ENCODE measurements at regions not wholly inside any gene's neighbourhood (a gene's known extent, or its start where the extent isn't known, plus 50 kb on each side); places are given as distances from the start of the nearest gene placed in this dataset.

DNA sequence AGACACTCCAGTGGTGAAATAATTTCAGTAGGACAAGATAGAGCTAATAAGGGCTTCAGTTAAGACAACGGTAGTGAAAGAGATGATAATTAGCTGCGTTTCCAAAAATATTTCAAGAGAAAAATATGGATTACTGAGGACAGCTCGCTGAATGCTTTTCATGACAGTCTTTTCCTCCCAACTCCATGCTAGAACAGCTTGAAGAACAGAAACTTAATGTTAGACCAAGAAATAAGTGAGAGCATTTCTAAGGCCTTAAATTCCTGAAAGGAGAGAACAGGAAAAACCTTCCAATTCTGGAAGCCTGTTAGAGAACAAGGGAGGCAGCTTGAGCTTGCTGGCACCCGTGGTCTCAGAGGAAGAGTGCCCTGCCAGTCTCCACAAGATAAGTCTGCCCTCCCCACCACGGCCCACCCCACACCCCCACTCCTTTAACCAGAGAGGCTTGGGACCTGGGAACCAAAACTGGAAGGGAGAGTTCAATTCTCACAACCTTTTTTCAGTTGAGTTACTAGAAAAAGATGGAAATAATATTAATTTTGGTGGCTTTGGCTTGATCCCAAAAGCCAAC lies 1148.0 kb upstream of the CELF2 start:
- H3K4me3 ChIP-seq (replicated peaks in 1 of 2; ENCODE audit: low read depth in 1 of 2, low read length in 2 of 2), result no peak overlapping the region
- no peaks in the 10 kb centered on the region for H3K36me3 ChIP-seq (ENCODE audit: control insufficient read depth in 1 of 2, insufficient read depth in 2 of 2, low read length in 2 of 2)
- no peaks in the 10 kb centered on the region for H3K9me2 ChIP-seq (ENCODE audit: insufficient read depth)
- no peak overlapping the region for H2AFZ ChIP-seq (ENCODE audit: low read depth, low read length, poor library complexity, severe bottlenecking)
- no peaks in the 10 kb centered on the region for H3K79me2 ChIP-seq (ENCODE audit: insufficient read depth, low read length)
- TF ChIP-seq POLR2A (IDR thresholded peaks at IDR 0.05; ENCODE audit: borderline replicate concordance, extremely low read depth, insufficient read depth, insufficient read length), result no peak
- TF ChIP-seq, protein P1, sequence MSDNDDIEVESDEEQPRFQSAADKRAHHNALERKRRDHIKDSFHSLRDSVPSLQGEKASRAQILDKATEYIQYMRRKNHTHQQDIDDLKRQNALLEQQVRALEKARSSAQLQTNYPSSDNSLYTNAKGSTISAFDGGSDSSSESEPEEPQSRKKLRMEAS (IDR thresholded peaks at IDR 0.05), result no peak
- no peak for TF ChIP-seq YY1 (IDR thresholded peaks at IDR 0.05; ENCODE audit: extremely low read depth, insufficient replicate concordance, low read depth, low read length)
- POLR2A ChIA-PET, result no interaction called here
- no peaks in the 10 kb centered on the region for H3K27me3 ChIP-seq (ENCODE audit: insufficient read depth, low read length)
- H3K4me1 ChIP-seq (ENCODE audit: control insufficient read depth in 1 of 2, insufficient read depth in 2 of 2, low read length in 2 of 2), result no peaks in the 10 kb centered on the region
- no peak for DNase-seq (ENCODE audit: low read depth, low spot score)
- no TSS peak for BruUV-seq (replicated peaks)
- peaks cover 8 to 28% of the 10 kb centered on the region in 2 experiments; a peak in 2 of 4 replicates for H3K9me3 ChIP-seq (ENCODE audit: control insufficient read depth in 1 of 2, insufficient read depth in 1 of 2, low read depth in 1 of 2, low read length in 2 of 2)
- intact Hi-C loops (cut with micrococcal nuclease), result no loop called here
- no peak overlapping the region for H3K27ac ChIP-seq (ENCODE audit: low read depth, low read length)
- RAD21 ChIA-PET (ENCODE audit: low non-redundant PET in 1 of 2, low total read pairs in 2 of 2, uncharacterized antibody in 2 of 2, unreplicated experiment in 2 of 2), result no interaction called here
- CTCF ChIA-PET, result no interaction called here
- H4K20me1 ChIP-seq (ENCODE audit: insufficient read depth), result no peaks in the 10 kb centered on the region
- H3K9ac ChIP-seq (ENCODE audit: low read length), result no peak overlapping the region
- H3K4me2 ChIP-seq (ENCODE audit: low read length), result no peak overlapping the region
- no peak for ATAC-seq

- BruUV-seq (replicated peaks), result no TSS peak
These were observed 1142.3 kb upstream of the CELF2 start for GRCh38 chr10:9875353-9875752.

More at GRCh38 chr10:9875353-9875752, 1142.3 kb upstream of the CELF2 start:
- Histone ChIP-seq H2AFZ (ENCODE audit: low read depth, low read length, poor library complexity, severe bottlenecking) (no peak overlapping the region), H3K27me3 (ENCODE audit: insufficient read depth, low read length) (no peaks in the 10 kb centered on the region), H3K4me2 (ENCODE audit: low read length) (no peak overlapping the region), H3K9ac (ENCODE audit: low read length) (no peak overlapping the region), H3K4me1 (ENCODE audit: control insufficient read depth in 1 of 2, insufficient read depth in 2 of 2, low read length in 2 of 2) (no peaks in the 10 kb centered on the region; a peak in 1 of 4 replicates), H3K79me2 (ENCODE audit: insufficient read depth, low read length) (no peaks in the 10 kb centered on the region), H3K4me3 (replicated peaks in 1 of 2; ENCODE audit: low read depth in 1 of 2, low read length in 2 of 2) (no peak overlapping the region), H3K9me3 (ENCODE audit: control insufficient read depth in 1 of 2, insufficient read depth in 1 of 2, low read depth in 1 of 2, low read length in 2 of 2) (peaks cover 10 to 13% of the 10 kb centered on the region in 2 experiments; a peak in 2 of 4 replicates), H4K20me1 (ENCODE audit: insufficient read depth) (no peaks in the 10 kb centered on the region), H3K36me3 (ENCODE audit: control insufficient read depth in 1 of 2, insufficient read depth in 2 of 2, low read length in 2 of 2) (no peaks in the 10 kb centered on the region), H3K27ac (ENCODE audit: low read depth, low read length) (no peak overlapping the region), H3K9me2 (ENCODE audit: insufficient read depth) (no peaks in the 10 kb centered on the region)
- CTCF ChIA-PET, result no interaction called here
- POLR2A ChIA-PET, result no interaction called here
- RAD21 ChIA-PET (ENCODE audit: low non-redundant PET in 1 of 2, low total read pairs in 2 of 2, uncharacterized antibody in 2 of 2, unreplicated experiment in 2 of 2), result no interaction called here
- no peak for DNase-seq (ENCODE audit: low read depth, low spot score)
- no peak for ATAC-seq
- intact Hi-C loops (cut with micrococcal nuclease), result no loop called here
- TF ChIP-seq EZH2phosphoT487 (IDR thresholded peaks at IDR 0.05; ENCODE audit: borderline replicate concordance) (no peak), EGR1 (IDR thresholded peaks at IDR 0.05; ENCODE audit: low read depth) (no peak), ZFX (IDR thresholded peaks at IDR 0.05) (no peak), SP1 (IDR thresholded peaks at IDR 0.05; ENCODE audit: low read depth) (no peak), POLR2AphosphoS5 (IDR thresholded peaks at IDR 0.05; ENCODE audit: low read depth, low read length) (no peak)

Measured in HCT116 (cell line).